Upper lobe of left lung (tissue), 6 donors: ENCODE measurements at regions not wholly inside any gene's neighbourhood (a gene's known extent, or its start where the extent isn't known, plus 50 kb on each side); places are given as distances from the start of the nearest gene placed in this dataset.

ENCODE experiments used
- ATAC-seq, 2 donors: fragments of 200-7000 bp; cut with Tn5 transposase; one replicate each; pipeline ENCODE4 v1.9.1; 2022; ENCODE audit warnings: mild to moderate bottlenecking in 2 of 2, moderate library complexity in 2 of 2; ENCODE audit not compliant: low FRiP score in 2 of 2
- DNase-seq, 2 donors: peaks; one replicate each; pipeline ENCODE4 v3.0.0-alpha.2; 2019 to 2020
- H3K27ac ChIP-seq, 4 donors: fragments of 200-600 bp; sonication (generic); one replicate each; pipeline ENCODE4 v1.5.1; 2016 to 2019
- H3K27me3 ChIP-seq, 4 donors: fragments of 200-600 bp; sonication (generic); one replicate each; pipeline ENCODE4 v1.5.1; 2017 to 2019
- H3K36me3 ChIP-seq, 4 donors: fragments of 200-600 bp; sonication (generic); one replicate each; pipeline ENCODE4 v1.5.1; 2016 to 2019
- H3K4me1 ChIP-seq, 4 donors: fragments of 200-600 bp; sonication (generic); one replicate each; pipeline ENCODE4 v1.5.1; 2018 to 2019
- H3K4me3 ChIP-seq, 4 donors: fragments of 200-600 bp; sonication (generic); one replicate each; pipeline ENCODE4 v1.5.1; 2017 to 2019; ENCODE audit warnings: mild to moderate bottlenecking in 2 of 4, moderate library complexity in 1 of 4
- H3K9me3 ChIP-seq, 4 donors: fragments of 200-600 bp; sonication (generic); one replicate each; pipeline ENCODE4 v1.5.1; 2018 to 2019
- CTCF ChIP-seq, 6 experiments: fragments of 450-650 bp in 4 of 6; fragments of 200-600 bp in 2 of 6; sonication (generic) in 2 of 6; IDR thresholded peaks; one replicate each; pipeline ENCODE4 v1.5.1; 2016 to 2019; ENCODE audit warnings: antibody characterized with exemption in 6 of 6
- EP300 ChIP-seq, 4 donors: sonication (generic); formaldehyde crosslinking; IDR thresholded peaks; one replicate each; pipeline ENCODE4 v1.5.1; 2017; ENCODE audit warnings: antibody characterized with exemption in 4 of 4, control low read depth in 2 of 4
- POLR2A ChIP-seq, 4 donors: fragments of 450-650 bp; IDR thresholded peaks; one replicate each; pipeline ENCODE4 v1.5.1; 2016 to 2017; ENCODE audit warnings: antibody characterized with exemption in 4 of 4, mild to moderate bottlenecking in 2 of 4
- POLR2AphosphoS5 ChIP-seq, 2 donors: sonication (generic); formaldehyde crosslinking; IDR thresholded peaks; one replicate each; pipeline ENCODE4 v1.5.1; 2017; ENCODE audit warnings: antibody characterized with exemption in 2 of 2
- WGBS, 2 donors: methylation state at CpG; one replicate each; pipeline ENCODE4 v1.1.5; 2017 to 2018; 5-methylcytosine and 5-hydroxymethylcytosine counted together
- donor health status: DM: no; HTN: no; CAD: no; lungs with moderate emphysema.
- donor health status: DM: no; HTN: yes; CAD: no; lungs with severe emphysema.

- Histone ChIP-seq H3K9me3 (peaks cover 0 to 8% (median 4%) of the 10 kb centered on the region in 4 donors), H3K4me3 (no peak overlapping the region), H3K27me3 (no peaks in the 10 kb centered on the region), H3K36me3 (no peaks in the 10 kb centered on the region), H3K4me1 (no peaks in the 10 kb centered on the region), H3K27ac (no peak overlapping the region)
- DNase-seq (no peak), ATAC-seq (no peak)
- TF ChIP-seq EP300 (IDR thresholded peaks at IDR 0.05) (no peak), POLR2A (IDR thresholded peaks at IDR 0.05) (no peak), CTCF (IDR thresholded peaks at IDR 0.05) (no peak), POLR2AphosphoS5 (IDR thresholded peaks at IDR 0.05) (no peak)
- 80 to 82% methylated on average over 3 to 4 of the region's 4 CpGs for WGBS, 2 donors
Observed at GRCh38 chr3:14057701-14058100, 67.0 kb downstream of the CHCHD4 start.

- Histone ChIP-seq H3K9me3 (no peaks in the 10 kb centered on the region), H3K27me3 (no peaks in the 10 kb centered on the region), H3K36me3 (no peaks in the 10 kb centered on the region), H3K4me1 (no peaks in the 10 kb centered on the region), H3K4me3 (no peak overlapping the region), H3K27ac (no peak overlapping the region)
- DNase-seq (no peak), ATAC-seq (no peak)
- no peak for TF ChIP-seq POLR2AphosphoS5 (IDR thresholded peaks at IDR 0.05)
- TF ChIP-seq POLR2A (IDR thresholded peaks at IDR 0.05), result no peak
- TF ChIP-seq CTCF (IDR thresholded peaks at IDR 0.05), result no peak
- no peak for TF ChIP-seq EP300 (IDR thresholded peaks at IDR 0.05)
Observed at GRCh38 chr3:14047841-14048240, 76.8 kb downstream of the CHCHD4 start.

GRCh38 chr3:14047027-14047426 is 77.6 kb downstream of the CHCHD4 start:
- H3K4me1 ChIP-seq, result no peaks in the 10 kb centered on the region
- H3K27me3 ChIP-seq, result no peaks in the 10 kb centered on the region
- ATAC-seq (no peak), DNase-seq (no peak)
- H3K4me3 ChIP-seq, result peak overlapping the region in 2 of 4 donors; percentile 15 to 32
- no peak for TF ChIP-seq POLR2AphosphoS5 (IDR thresholded peaks at IDR 0.05)
- no peak for TF ChIP-seq POLR2A (IDR thresholded peaks at IDR 0.05)
- no peak for TF ChIP-seq CTCF (IDR thresholded peaks at IDR 0.05)
- no peak for TF ChIP-seq EP300 (IDR thresholded peaks at IDR 0.05)
- WGBS, 2 donors, result 48 to 70% methylated on average over 4 to 5 of the region's 5 CpGs
- no peaks in the 10 kb centered on the region for H3K9me3 ChIP-seq
- no peaks in the 10 kb centered on the region for H3K36me3 ChIP-seq
- no peak overlapping the region for H3K27ac ChIP-seq

GRCh38 chr3:14042680-14043079 is 82.0 kb downstream of the CHCHD4 start:
- DNase-seq (no peak), ATAC-seq (no peak)
- no peaks in the 10 kb centered on the region for H3K36me3 ChIP-seq
- no peak overlapping the region for H3K27ac ChIP-seq
- no peaks in the 10 kb centered on the region for H3K27me3 ChIP-seq
- WGBS, 2 donors, result 75% methylated on average over 3 of the region's 3 CpGs
- TF ChIP-seq POLR2AphosphoS5 (IDR thresholded peaks at IDR 0.05) (no peak), POLR2A (IDR thresholded peaks at IDR 0.05) (no peak), CTCF (IDR thresholded peaks at IDR 0.05) (no peak)
- H3K9me3 ChIP-seq, result no peaks in the 10 kb centered on the region
- no peak overlapping the region for H3K4me3 ChIP-seq
- H3K4me1 ChIP-seq, result peaks cover 0 to 4% (median 0%) of the 10 kb centered on the region in 4 donors

- H3K27me3 ChIP-seq, result no peaks in the 10 kb centered on the region
- H3K4me3 ChIP-seq, result no peak overlapping the region
- H3K27ac ChIP-seq, result no peak overlapping the region
- H3K4me1 ChIP-seq, result peaks cover 0 to 4% (median 0%) of the 10 kb centered on the region in 4 donors
- H3K9me3 ChIP-seq, result peaks cover 0 to 16% (median 8%) of the 10 kb centered on the region in 4 donors
- DNase-seq, result no peak
- WGBS, 2 donors, result 23 to 27% methylated on average over 2 of the region's 2 CpGs
- no peak for ATAC-seq
- no peaks in the 10 kb centered on the region for H3K36me3 ChIP-seq
- TF ChIP-seq EP300 (IDR thresholded peaks at IDR 0.05), result no peak
Observed at GRCh38 chr3:14039149-14039548, 85.5 kb downstream of the CHCHD4 start.
